ENCODE measurements at regions not wholly inside any gene's neighbourhood (a gene's known extent, or its start where the extent isn't known, plus 50 kb on each side); places are given as distances from the start of the nearest gene placed in this dataset.
"Not testable (repeated sequence)": the region's sequence is repeated elsewhere in the genome, so short reads cannot be mapped to it uniquely, and the experiment has no call there.

DNA sequence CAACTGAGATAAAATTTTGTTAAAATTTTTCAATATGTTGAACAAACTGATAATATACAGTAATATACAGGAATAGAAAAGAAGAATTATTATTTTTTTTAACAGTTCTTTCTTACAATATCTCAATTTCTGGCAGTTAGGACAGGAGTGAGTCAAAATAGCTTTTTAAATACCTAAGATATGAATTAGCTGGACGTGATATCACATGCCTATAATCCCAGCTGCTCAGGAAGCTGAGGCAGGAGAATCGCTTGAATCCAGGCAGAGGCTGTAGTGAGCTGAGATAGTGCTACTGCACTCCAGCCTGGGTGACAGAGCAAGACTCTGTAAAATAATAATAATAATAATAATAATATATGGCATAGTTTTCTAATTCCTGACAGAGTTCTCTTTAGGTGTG, 1039.3 kb downstream of the STPG2 start:
- DNase-seq (ENCODE audit: low read depth): no peak

DNA sequence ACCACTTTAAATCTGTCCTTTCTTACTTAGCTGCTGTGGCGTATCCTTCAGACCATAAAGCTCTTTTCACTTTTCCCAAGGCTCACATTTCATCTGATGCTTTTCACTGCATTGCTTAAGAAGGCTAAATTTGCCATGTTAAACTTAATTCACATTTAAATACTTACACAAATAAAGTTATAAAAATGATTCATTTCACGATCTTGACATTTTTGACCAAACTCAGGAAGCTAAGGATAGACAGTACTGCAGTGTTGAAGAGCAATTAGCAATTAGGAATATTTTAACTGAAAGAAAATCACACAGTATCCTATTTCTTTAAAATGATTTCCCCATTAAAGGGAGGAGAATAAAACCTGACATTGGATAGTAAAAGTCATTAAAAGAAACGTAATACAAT, 1038.6 kb downstream of the STPG2 start:
- no peak for DNase-seq (ENCODE audit: low read depth)

DNA sequence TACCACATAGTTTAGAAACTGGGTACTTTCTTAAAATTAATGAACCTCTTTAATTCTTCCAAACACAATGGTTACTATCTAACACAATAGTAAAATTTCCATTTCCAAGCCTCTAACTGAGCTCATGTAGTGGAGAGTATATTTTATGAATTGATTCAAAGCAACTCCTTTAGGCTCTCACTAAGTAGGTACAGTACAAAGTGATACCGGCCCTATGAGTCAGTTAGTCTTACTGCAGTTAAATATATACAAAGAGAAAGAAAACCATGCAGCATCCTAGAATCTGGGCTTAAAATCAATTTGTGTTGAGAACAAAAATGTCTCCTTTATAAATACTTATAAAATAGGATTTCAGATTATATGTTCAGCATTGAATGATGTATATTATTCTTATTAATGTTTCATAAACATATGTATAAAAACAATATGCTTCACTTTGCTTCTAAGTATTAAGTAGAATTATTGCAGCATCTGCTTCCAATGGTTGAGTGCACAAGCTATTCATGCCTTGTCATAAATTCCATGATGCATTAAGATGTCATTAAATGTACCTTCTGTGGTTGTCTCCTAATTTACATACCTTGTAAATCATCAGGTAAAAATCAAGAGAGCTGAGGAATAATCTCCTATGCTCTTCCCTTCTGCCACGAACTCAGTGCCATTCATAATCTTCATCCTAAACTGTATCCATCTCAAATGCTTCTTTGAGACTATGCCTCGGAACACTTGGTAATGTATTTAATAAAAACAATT, 1037.8 kb downstream of the STPG2 start:
- DNase-seq (ENCODE audit: low read depth): no peak

DNA sequence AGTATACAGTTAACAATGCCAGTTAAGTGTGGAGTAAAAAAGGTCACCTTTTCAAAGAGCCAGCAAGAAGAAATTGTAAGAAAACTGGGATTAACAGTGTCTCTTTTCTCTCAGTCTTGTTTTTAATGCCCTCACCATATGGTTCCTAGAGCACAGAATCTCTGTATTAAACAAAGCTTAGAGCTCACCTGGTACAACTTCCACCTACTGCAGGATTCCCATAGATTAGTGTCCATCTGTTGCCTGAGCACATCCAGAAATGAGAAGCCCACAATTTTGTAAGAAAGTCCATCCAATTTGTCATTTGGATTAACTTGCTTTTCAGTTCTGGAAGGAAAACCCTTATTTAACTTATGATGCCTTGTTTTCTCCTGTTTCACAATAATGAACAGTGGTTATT, 1037.1 kb downstream of the STPG2 start:
- no peak for DNase-seq (ENCODE audit: low read depth)

DNA sequence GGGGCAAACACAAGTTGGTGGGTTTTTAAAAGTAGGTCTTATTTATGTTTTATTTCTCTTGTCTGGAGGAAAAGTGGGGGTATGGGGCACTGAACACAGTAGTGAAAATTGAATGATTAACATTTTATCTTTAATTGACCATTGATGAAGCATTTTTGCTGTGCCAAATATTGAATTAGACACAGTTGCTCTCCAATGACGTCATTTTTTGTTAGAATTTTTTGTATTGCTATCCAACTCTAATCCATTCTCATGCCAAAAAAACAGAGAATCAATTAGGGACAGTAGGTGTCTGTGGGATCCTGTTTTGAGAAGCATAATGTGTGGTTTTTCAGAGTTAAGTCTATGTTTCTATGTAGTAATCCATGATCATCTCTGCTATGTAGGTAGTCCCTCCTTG, 1032.8 kb downstream of the STPG2 start:
- no peak for DNase-seq (ENCODE audit: low read depth)

DNA sequence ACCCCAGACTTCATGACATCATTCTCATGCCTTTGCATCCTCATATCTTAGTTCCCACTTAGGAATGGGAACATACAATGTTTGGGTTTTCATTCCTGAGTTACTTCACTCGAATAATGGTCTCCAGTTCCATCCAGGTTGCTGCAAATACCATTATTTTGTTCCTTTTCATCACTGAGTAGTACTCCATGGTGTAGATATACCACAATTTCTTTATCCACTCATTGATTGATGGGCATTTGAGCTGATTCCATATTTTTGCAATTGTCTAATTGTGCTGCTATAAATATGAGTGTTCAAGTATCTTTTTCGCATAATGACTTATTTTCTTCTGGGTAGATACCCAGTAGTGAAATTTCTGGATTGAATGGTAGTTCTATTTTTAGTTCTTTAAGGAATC, 1026.8 kb downstream of the STPG2 start:
- no peak for DNase-seq (ENCODE audit: low read depth)

DNA sequence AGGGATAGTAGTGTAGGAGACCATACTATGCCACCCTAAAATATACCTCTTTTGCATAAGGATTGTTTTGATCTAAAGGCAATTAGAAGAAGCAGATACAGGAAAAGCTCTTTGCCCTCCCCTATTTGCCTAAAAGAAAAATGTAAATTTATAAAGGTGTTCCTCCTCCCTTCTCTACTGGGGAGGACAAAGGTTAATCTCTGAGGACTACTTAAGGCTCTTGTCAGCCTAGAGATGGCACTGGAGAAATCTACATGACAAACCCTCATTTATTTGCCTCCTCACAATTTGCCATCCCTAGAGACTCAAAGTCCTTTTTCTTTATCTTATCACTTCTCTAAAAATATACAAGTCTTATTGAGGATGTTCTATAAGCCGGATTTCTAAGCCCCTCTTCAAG, 1021.8 kb downstream of the STPG2 start:
- no peak for DNase-seq (ENCODE audit: low read depth)

DNA sequence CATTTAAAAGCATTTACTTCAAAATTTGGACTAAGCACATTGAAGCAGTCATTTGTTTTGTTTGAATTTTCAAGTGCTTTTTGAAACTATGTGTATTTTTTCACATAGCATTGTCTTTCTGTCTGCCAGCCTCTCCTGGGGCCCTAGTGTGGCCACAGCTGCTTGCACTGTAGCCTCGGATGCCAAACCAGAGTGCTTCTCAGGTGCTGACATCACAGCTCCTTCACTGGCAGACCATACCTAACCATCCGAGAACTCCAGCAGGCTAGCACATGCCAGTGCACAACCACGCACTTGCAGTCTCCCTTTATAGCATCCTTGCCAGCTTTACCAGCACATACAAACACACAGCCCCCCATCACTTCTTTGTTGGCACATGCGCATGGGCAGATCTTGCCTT, 1019.7 kb downstream of the STPG2 start:
- DNase-seq (ENCODE audit: low read depth): no peak

DNA sequence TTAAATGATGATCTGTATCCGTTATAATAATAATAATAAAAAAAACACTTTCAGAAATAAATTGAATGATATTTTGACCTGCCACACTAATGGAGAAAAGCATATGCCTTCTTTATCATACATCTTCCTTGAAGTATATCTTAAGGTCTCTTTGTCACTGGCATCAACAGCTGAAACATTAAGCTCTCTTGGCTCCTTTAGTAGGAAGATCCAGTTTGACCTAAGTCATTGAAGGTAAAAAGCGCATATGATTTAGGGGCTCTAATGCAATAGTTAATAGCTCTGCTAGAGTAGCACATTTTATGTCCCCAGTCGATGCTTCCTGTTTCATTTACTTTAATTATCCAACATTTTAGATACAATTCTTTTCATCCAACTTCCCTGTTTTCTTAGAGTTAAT, 1010.8 kb downstream of the STPG2 start:
- no peak for DNase-seq (ENCODE audit: low read depth)

DNA sequence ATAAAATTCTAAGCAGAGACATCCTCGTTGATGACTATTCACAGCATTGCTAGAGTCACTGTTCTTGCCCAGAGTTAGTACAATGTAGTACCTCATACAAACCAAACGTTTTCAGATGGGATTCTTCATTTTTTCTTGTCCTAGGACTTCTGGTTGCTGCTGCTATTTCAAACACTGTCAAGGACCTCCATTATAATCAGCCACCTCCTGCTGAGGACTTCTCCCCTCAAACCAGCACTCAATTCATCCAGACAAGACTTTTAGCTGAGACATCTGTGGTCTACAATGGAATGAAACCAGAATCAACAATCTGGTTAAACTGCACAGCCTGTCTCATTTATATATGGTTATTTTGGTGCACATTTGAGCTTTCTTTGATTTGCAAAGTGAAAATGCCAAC, 1008.8 kb downstream of the STPG2 start:
- DNase-seq (ENCODE audit: low read depth): no peak

DNA sequence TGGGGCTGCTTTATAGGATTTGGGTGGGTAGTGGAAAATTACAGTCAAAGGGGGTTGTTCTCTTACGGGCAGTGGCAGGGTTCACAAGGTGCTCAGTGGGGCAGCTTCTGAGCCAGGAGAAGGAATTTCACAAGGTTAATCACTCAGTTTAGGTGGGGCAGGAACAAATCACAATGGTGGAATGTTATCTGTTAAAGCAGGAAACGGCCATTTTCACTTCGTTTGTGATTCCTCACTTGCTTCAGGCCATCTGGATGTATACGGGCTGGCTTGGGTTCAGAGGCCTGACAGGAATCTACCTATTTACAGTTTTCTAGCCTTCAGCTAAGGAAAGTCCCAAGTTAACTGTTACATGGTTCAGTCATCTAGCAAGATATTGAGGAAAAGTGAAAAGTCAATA, 1003.5 kb downstream of the STPG2 start:
- DNase-seq (ENCODE audit: low read depth): no peak

DNA sequence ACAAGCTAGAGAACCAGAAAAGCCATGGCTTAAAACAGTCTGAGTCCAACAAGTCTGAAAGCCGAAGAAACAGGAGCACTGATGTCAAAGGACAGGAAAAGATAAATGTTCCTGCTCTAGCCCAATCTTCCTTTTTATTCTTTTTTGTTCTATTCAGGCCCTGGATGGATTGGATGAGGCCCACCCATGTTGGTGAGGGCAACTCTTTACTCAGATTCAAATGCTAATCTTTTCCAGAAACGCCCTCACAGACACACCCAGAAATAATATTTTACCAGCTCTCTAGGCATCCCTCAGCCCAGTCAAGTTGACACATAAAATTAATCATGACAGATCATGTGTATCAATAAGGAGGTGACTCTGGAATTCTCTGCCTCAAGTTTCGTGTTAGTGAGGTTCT, 1002.7 kb downstream of the STPG2 start:
- no peak for DNase-seq (ENCODE audit: low read depth)

DNA sequence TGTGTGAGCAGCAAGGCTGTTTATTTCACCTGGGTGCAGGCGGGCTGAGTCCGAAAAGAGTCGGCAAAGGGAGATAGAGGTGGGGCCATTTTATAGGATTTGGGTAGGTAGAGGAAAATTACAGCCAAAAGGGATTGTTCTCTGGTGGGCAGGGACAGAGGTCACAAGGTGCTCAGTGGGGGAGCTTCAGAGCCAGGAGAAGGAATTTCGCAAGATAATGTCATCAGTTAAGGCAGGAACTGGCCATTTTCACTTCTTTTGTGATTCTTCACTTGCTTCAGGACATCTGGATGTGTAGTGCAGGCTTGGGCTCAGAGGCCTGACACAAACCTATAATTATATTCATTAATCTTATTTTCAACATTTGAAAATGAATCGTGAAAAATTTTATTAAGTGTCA, 1001.9 kb downstream of the STPG2 start:
- DNase-seq (ENCODE audit: low read depth): not testable (repeated sequence)

DNA sequence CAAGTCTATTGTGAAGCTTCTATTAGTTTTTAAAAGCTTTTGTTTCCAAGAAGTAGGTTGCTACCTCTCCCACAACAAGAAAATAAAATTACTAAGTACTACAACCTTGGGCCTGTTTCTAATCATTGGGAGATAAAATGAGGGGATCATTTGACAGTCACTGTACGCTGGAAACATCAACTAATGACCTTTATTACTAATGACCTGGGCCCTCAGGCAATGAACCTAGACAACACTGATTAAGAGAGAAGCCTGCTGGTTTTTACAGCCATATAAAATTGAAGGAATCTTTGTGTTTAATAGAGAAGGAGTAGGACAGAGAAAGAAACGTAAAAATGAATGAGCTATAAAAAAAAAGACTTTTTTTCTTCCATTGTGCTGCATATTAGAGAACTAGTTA, 1000.9 kb downstream of the STPG2 start:
- DNase-seq (ENCODE audit: low read depth): no peak

DNA sequence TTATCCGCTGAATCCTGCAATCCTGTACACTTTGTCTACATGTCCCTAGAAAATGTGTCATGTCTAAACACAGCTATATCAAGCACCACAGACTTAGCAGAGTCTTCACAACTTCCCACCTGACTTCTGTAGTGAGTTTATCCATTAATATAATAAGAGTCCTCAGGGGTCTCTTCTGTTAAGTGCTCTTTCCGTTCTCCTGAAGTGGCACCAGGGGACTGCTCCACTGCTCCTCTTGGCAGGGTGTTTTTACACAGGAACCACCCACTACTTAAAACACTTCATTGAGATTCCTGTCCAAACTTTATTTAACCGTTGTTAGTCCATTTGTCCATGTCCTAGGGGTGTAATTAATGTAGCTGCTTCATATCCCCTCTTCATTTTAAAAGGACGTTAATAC, 1000.4 kb downstream of the STPG2 start:
- no peak for DNase-seq (ENCODE audit: low read depth)

DNA sequence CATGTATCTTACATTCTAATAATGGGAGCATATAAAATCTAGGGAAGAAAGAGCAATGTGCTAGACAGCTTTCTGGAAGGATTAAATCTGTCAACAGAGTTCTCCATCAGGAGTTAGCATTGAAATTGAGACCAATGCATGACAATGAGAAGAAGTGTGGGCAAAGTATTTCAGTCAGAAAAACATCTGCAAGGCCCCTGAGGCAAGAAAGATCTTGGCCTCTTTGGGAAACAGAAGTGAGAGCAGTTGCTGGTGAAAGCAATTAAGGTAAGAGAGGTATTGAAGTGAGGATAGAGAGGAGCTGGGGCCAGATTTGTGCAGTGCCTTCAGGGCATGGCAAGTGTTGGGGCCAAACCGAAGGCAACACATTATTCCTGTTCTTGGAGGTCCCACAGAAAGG, 999.1 kb downstream of the STPG2 start:
- no peak for DNase-seq (ENCODE audit: low read depth)

DNA sequence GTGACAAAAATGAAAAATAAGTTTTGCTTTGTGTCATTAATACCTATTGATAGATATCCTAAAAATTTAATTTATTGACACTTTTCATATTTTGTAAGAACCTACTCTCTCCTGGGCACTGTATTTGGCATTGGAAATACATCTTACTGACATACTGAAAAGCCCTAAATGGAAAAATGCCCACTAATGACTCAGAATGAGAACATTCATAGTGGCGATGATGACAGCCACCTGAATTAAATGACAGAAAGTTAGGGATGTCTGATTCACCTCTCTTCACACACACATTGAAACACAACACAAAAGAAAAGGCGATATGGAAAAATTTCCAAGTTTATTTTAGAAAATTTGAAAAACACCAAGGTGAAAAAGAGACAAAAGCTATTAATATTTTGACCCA, 992.3 kb downstream of the STPG2 start:
- DNase-seq (ENCODE audit: low read depth): no peak

DNA sequence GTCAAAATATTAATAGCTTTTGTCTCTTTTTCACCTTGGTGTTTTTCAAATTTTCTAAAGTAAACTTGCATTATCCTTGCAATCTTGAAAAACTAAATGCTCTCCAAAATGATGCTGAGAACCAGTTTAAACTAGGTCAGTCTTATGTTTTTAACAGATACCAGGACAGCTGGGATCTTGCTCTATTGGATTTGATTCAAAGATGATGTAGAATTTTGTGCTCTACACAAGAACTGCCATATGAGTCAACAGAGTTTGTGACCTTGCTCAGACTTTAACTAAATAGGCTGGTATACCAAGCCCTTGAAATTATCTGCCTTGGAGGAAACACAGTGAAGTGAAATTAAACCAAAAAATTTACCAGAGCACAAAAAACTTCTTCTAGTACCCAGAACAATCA, 991.1 kb downstream of the STPG2 start:
- DNase-seq (ENCODE audit: low read depth): no peak

DNA sequence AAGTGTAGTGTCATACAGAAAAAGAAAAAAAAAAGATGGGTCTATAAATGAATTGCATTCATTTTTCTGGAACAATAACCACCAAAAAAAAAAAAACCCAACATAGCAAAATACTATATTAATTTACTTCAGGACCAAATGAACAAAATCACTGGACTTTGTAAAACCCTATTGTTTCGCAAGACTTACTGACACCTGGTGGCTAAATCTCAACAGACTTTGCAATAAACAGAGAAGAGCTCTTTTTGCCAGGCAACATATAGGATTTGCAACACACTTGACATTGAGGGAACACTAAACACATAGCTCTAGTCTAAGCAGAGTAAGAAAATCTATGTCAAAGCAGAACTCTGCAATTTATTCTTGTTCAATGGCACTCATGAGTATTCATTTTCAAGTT, 990.2 kb downstream of the STPG2 start:
- DNase-seq (ENCODE audit: low read depth): no peak

DNA sequence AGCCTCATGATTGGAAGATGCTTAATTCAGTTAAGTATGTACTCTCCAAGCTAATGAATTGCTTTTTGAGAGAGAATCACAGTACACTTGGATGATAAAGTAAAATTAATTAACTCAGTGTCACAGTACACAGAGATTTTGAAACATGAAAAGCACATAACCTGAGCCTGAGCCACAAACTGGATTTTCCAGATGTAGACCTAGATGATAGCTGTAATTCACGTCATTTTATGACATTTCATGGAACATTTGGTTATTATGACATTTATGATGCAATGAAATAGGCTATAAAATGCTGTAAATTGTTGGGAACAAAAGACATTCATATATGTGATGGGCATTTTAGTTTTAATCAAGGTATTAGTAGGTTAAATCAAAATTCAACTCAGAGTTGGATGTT, 983.7 kb downstream of the STPG2 start:
- DNase-seq (ENCODE audit: low read depth): no peak

DNA sequence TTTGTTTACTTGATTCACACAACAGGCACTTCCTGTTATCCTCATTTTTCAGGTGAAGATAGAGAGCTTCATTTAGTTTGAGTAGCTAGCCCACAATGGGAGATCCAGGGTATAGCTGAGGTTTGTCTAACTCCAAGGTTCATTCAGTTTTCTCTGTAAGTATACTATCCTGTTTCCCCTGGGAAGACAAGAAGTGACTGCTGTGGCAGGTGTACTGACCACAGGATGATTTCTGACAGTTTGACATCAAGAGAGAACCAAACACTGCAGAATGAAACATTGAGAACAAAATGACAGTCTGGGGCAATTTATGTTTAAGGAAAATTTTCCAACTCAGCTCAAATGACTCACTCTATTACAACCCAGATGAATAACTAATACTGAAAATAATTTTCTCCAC, 958.0 kb downstream of the STPG2 start:
- no peak for DNase-seq (ENCODE audit: low read depth)

DNA sequence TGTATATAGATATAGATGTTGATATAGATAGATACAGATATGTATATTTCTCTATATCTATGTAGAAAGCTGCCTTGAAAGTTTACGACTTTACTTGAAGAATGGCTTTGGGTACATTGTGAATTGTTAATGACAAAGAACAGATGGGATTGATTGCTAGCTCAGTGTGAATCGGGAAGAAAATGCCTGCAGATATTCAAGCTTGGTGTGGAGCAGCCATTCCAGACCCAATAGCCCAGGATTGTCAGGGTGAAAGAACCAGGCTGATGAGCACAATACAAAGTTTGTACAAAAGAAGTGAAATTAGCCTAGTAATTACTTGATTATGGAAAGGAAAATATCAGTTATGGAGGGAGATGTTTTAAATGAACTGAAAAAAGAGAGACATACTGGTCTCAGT, 946.2 kb downstream of the STPG2 start:
- DNase-seq (ENCODE audit: low read depth): no peak

DNA sequence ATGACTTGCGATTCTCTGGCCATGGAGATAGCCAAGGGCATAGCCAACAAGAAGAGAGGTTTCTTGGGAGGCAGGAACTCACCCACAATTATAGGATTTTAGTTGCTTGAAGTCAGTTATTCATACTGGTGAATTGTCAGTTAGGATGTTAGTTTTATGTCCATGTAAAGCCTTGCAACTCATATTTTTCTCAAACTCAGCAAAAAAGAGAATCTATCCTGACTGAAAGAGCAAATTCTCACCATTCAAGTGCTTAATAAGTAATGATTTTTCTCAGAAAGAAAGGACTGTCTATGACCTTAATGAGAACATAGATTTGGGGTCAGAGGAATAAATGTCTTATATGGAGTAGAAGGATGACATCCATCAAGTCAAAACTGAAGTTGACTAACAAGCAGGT, 934.5 kb downstream of the STPG2 start:
- DNase-seq (ENCODE audit: low read depth): no peak

DNA sequence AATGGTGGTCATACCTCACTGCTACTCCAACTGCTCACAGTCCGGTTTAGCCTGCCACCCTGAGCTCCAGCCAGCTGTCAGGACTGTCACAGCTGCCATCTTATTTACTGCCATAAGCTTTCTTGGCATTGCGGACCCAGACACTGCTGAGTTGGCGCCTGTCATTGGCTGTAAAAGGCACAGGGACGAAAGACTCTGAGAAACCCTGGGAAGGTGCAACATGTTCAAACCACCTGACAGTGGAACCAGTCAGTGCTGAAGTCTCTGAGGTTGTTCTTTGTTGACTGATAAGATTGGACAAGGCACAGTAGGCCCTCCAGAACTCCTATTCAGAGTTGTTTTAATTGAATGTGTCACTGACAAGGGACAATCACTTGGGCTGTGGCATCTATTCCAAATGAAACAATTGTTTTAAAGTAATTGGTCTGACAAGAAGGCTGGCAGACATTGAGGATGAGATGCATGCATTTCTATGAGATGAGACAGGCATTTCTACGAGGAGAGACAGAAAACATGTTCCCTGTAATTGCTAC, 927.8 kb downstream of the STPG2 start:
- no peak for DNase-seq (ENCODE audit: low read depth)

Measured in ELR (cell line).